Peyer's patch (tissue), 4 donors: ENCODE measurements at regions not wholly inside any gene's neighbourhood (a gene's known extent, or its start where the extent isn't known, plus 50 kb on each side); places are given as distances from the start of the nearest gene placed in this dataset.

Experiments
- CTCF ChIP-seq, 6 experiments: fragments of 450-650 bp in 4 of 6; fragments of 200-600 bp in 2 of 6; sonication (generic) in 1 of 6; IDR thresholded peaks; one replicate each; pipeline ENCODE4 v1.5.1; 2017 to 2019; ENCODE audit warnings: antibody characterized with exemption in 6 of 6, mild to moderate bottlenecking in 3 of 6, moderate library complexity in 1 of 6
- POLR2A ChIP-seq, 2 donors: fragments of 450-650 bp; IDR thresholded peaks; one replicate each; pipeline ENCODE4 v1.5.1; 2017; ENCODE audit warnings: antibody characterized with exemption in 2 of 2, mild to moderate bottlenecking in 2 of 2, moderate library complexity in 2 of 2

GRCh38 chr1:184919892-184920291, 54.4 kb downstream of the NIBAN1 start:
- TF ChIP-seq CTCF (IDR thresholded peaks at IDR 0.05) (no peak), POLR2A (IDR thresholded peaks at IDR 0.05) (no peak)
